SK-MEL-5 (cell line): ENCODE measurements at regions not wholly inside any gene's neighbourhood (a gene's known extent, or its start where the extent isn't known, plus 50 kb on each side); places are given as distances from the start of the nearest gene placed in this dataset.

Source experiments
- DNase-seq: peaks from one replicate; pipeline ENCODE4 v3.0.0-alpha.2; 2016; ENCODE audit warnings: low read depth, low spot score
- in situ Hi-C: cut with HindIII; loops from 2 replicates; pipeline ENCODE4 v1.10.0; 2016; ENCODE audit warnings: low sequenced_read_pairs, high pct_unique_total_duplicates, low pct_unique_long_range_greater_than_20kb

GRCh38 chr6:127641905-127642304 lies 64.9 kb downstream of the C6orf58 start:
- peak; percentile 60 for DNase-seq
- in situ Hi-C loops = no loop called here
